ENCODE measurements at regions not wholly inside any gene's neighbourhood (a gene's known extent, or its start where the extent isn't known, plus 50 kb on each side); places are given as distances from the start of the nearest gene placed in this dataset.

DNA sequence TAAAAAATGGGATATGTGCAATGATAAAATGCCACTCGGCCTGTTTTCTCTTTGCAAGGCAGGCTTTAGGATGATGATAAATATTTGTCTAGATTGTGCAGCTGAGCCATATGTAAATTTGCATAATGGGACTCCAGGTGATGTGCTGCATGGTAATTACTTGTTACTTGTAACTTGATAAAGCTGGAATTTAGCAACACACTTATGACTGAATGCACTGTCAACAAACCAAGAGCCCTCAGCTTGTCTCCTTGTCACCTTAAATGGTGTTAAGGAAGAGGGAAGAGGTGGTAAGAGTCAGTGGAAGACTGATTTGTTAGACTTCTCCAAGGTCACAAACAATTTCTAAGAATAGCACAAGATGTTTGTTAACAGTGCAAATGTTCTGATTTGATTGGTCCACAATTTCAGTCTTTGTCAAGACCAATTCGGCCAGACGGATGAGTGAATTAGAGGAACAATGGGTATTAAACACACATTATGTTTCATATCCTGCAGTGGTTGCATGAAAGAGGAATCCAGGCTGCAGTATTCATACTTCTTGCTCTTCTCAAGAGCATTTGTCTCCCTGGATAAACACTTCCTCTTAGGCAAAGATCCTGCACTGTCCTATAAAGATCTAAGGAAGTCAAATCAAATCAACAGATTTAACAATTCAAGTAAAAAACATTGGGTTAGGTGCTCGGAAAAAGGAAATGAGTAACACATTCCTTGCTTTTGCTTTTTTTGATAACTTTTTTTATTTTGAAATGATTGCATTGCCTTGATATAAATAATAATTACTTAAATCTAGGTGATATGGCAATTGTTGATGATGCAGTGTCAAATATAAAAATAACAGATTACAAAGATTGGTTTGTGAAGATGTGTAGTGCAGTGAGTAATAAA, 448.3 kb upstream of the DDI1 start:
- intact Hi-C loops (cut with micrococcal nuclease), result no loop called here
- no peak overlapping the region for H3K4me3 ChIP-seq (ENCODE audit: low read length)
- H4K20me1 ChIP-seq (ENCODE audit: low read length), result no peaks in the 10 kb centered on the region
- H3F3A ChIP-seq (ENCODE audit: low read length, unreplicated experiment), result no peaks in the 10 kb centered on the region
- H3K79me2 ChIP-seq (ENCODE audit: low read length), result no peaks in the 10 kb centered on the region
- ATAC-seq (no peak; the same call in 1 of the 2 replicates), DNase-seq (peak; percentile 13)
- H3K4me1 ChIP-seq (ENCODE audit: insufficient read depth, low read length), result no peaks in the 10 kb centered on the region
- H3K9me3 ChIP-seq (ENCODE audit: low read length), result no peaks in the 10 kb centered on the region
- BruUV-seq (replicated peaks), result no TSS peak
- no peak overlapping the region for H3K9ac ChIP-seq (ENCODE audit: low read length)
- TF ChIP-seq EZH2 (IDR thresholded peaks at IDR 0.05; ENCODE audit: low read length, unreplicated experiment), result no peak
- H2AFZ ChIP-seq (ENCODE audit: low read length), result no peak overlapping the region
- ChIA-PET CTCF (no interaction called here), POLR2A (ENCODE audit: unreplicated experiment) (no interaction called here)
- H3K27me3 ChIP-seq (ENCODE audit: low read length), result no peaks in the 10 kb centered on the region
- H3K27ac ChIP-seq (ENCODE audit: low read length), result no peak overlapping the region
- H3K36me3 ChIP-seq (ENCODE audit: low read depth, low read length), result no peaks in the 10 kb centered on the region
- H3K9me2 ChIP-seq (replicated peaks; ENCODE audit: low read length), result no peaks in the 10 kb centered on the region
- H3K4me2 ChIP-seq (ENCODE audit: low read length), result no peak overlapping the region

DNA sequence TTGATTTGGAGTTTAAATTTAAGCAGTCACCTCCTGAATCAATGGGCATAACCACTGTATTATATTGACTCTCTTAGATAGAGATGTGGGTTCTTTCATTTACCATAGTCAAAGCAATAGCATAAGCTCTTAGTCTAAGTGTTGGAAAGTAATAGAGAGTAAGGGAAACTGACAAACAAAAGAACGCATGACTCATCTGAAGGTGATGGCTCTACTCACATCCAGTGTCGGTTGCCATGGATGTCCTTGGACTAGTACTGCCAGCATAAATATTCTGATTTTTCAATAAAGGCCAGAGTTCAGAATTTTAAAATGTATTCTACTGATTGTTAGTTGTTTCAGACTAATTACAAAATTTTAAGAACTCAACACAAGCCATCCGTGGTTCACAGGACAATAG, 444.9 kb upstream of the DDI1 start:
- H3K4me3 ChIP-seq (ENCODE audit: low read length), result no peak overlapping the region
- H3K79me2 ChIP-seq (ENCODE audit: low read length), result no peaks in the 10 kb centered on the region
- no peak for ATAC-seq
- ChIA-PET POLR2A (ENCODE audit: unreplicated experiment) (no interaction called here), CTCF (no interaction called here)
- H3K27ac ChIP-seq (ENCODE audit: low read length), result no peak overlapping the region
- no peak for TF ChIP-seq EZH2phosphoT487 (IDR thresholded peaks at IDR 0.05; ENCODE audit: borderline replicate concordance, low read length)
- TF ChIP-seq, protein P1, sequence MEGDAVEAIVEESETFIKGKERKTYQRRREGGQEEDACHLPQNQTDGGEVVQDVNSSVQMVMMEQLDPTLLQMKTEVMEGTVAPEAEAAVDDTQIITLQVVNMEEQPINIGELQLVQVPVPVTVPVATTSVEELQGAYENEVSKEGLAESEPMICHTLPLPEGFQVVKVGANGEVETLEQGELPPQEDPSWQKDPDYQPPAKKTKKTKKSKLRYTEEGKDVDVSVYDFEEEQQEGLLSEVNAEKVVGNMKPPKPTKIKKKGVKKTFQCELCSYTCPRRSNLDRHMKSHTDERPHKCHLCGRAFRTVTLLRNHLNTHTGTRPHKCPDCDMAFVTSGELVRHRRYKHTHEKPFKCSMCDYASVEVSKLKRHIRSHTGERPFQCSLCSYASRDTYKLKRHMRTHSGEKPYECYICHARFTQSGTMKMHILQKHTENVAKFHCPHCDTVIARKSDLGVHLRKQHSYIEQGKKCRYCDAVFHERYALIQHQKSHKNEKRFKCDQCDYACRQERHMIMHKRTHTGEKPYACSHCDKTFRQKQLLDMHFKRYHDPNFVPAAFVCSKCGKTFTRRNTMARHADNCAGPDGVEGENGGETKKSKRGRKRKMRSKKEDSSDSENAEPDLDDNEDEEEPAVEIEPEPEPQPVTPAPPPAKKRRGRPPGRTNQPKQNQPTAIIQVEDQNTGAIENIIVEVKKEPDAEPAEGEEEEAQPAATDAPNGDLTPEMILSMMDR (conservative IDR thresholded peaks at IDR 0.05; ENCODE audit: low read depth, low read length), result no peak
- TF ChIP-seq EZH2 (IDR thresholded peaks at IDR 0.05; ENCODE audit: low read length, unreplicated experiment), result no peak
- H3K4me2 ChIP-seq (ENCODE audit: low read length), result no peak overlapping the region
- no peaks in the 10 kb centered on the region for H3K4me1 ChIP-seq (ENCODE audit: insufficient read depth, low read length)
- H3K9me2 ChIP-seq (replicated peaks; ENCODE audit: low read length), result no peaks in the 10 kb centered on the region
- no peaks in the 10 kb centered on the region for H4K20me1 ChIP-seq (ENCODE audit: low read length)
- H3F3A ChIP-seq (ENCODE audit: low read length, unreplicated experiment), result no peaks in the 10 kb centered on the region
- H3K9ac ChIP-seq (ENCODE audit: low read length), result no peak overlapping the region
- no TSS peak for BruUV-seq (replicated peaks)
- intact Hi-C loops (cut with micrococcal nuclease), result no loop called here
- no peak overlapping the region for H2AFZ ChIP-seq (ENCODE audit: low read length)
- H3K27me3 ChIP-seq (ENCODE audit: low read length), result no peaks in the 10 kb centered on the region
- no peak for DNase-seq
- no peaks in the 10 kb centered on the region for H3K36me3 ChIP-seq (ENCODE audit: low read depth, low read length)
- no peaks in the 10 kb centered on the region for H3K9me3 ChIP-seq (ENCODE audit: low read length)

DNA sequence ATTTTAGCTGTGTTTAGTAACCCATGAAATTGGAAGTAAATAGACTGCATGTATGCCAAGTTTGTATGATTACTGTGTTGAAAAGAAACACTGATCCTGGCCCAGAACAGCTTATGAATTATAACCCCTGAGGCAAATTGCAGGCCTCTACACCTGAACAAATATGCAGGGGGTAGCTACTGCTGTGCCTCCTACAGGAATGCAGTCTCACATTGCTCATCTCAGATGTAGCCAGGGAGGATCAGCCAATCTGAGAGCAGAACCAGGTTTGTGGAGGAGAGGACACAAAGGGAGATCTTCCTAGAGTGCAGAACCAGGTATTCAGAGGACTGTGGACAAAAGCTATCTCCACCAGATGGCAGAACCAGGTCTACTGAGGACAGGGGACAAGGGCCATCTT, 442.2 kb upstream of the DDI1 start:
- ATAC-seq, result peak; percentile 29
- ChIA-PET CTCF (no interaction called here), POLR2A (ENCODE audit: unreplicated experiment) (no interaction called here)
- Histone ChIP-seq H3K9me3 (ENCODE audit: low read length) (no peaks in the 10 kb centered on the region), H3K4me3 (ENCODE audit: low read length) (no peak overlapping the region), H3K27ac (ENCODE audit: low read length) (no peak overlapping the region), H3K4me2 (ENCODE audit: low read length) (no peak overlapping the region), H3K36me3 (ENCODE audit: low read depth, low read length) (no peaks in the 10 kb centered on the region), H3K9me2 (replicated peaks; ENCODE audit: low read length) (no peaks in the 10 kb centered on the region), H3K27me3 (ENCODE audit: low read length) (no peaks in the 10 kb centered on the region), H2AFZ (ENCODE audit: low read length) (no peak overlapping the region), H3K4me1 (ENCODE audit: insufficient read depth, low read length) (no peaks in the 10 kb centered on the region), H4K20me1 (ENCODE audit: low read length) (no peaks in the 10 kb centered on the region), H3K79me2 (ENCODE audit: low read length) (no peaks in the 10 kb centered on the region), H3K9ac (ENCODE audit: low read length) (no peak overlapping the region), H3F3A (ENCODE audit: low read length, unreplicated experiment) (no peaks in the 10 kb centered on the region)
- no TSS peak for BruUV-seq (replicated peaks)
- DNase-seq, result peak; percentile 50
- TF ChIP-seq EZH2 (IDR thresholded peaks at IDR 0.05; ENCODE audit: low read length, unreplicated experiment), result no peak
- TF ChIP-seq, protein P1 (conservative IDR thresholded peaks at IDR 0.05; ENCODE audit: low read depth, low read length), result no peak
- TF ChIP-seq EZH2phosphoT487 (IDR thresholded peaks at IDR 0.05; ENCODE audit: borderline replicate concordance, low read length), result no peak
- intact Hi-C loops (cut with micrococcal nuclease), result no loop called here
